Pancreas (tissue), 10 donors: ENCODE measurements at regions not wholly inside any gene's neighbourhood (a gene's known extent, or its start where the extent isn't known, plus 50 kb on each side); places are given as distances from the start of the nearest gene placed in this dataset.
"Not testable (repeated sequence)": the region's sequence is repeated elsewhere in the genome, so short reads cannot be mapped to it uniquely, and the experiment has no call there.

Source experiments
- ATAC-seq, 4 donors: fragments of 200-7000 bp; cut with Tn5 transposase; one replicate each; pipeline versions ENCODE4 v1.8.0 to v1.9.1; 2020; ENCODE audit warnings: mild to moderate bottlenecking in 4 of 4, moderate library complexity in 4 of 4
- DNase-seq, 6 donors: peaks; one replicate each; pipeline ENCODE4 v3.0.0-alpha.2; 2020
- FAIRE-seq: peaks from 2 replicates; lab custom pipeline; 2012; peaks lifted over from hg19 to GRCh38; lab: Jason Lieb, UNC
- H3K27ac ChIP-seq, 4 donors: fragments of 200-600 bp; sonication (generic); 1 replicate in 3 of 4; 2 replicates in 1 of 4; pipeline versions ENCODE4 v1.5.0 to v1.8.0; 2020
- H3K27me3 ChIP-seq, 4 donors: fragments of 200-600 bp; one replicate each; pipeline ENCODE4 v1.8.0; 2021
- H3K36me3 ChIP-seq, 3 donors: fragments of 200-600 bp; sonication (generic) in 1 of 3; one replicate each; pipeline versions ENCODE4 v1.5.0 to v1.8.0; 2020 to 2021
- H3K4me1 ChIP-seq, 3 donors: fragments of 200-600 bp; one replicate each; pipeline ENCODE4 v1.8.0; 2021
- H3K4me3 ChIP-seq, 4 donors: fragments of 200-600 bp; sonication (generic) in 2 of 4; one replicate each; pipeline versions ENCODE4 v1.5.0 to v1.8.0; 2020 to 2021
- H3K9me3 ChIP-seq, 4 donors: fragments of 200-600 bp; one replicate each; pipeline ENCODE4 v1.8.0; 2021
- CTCF ChIP-seq, 4 donors: fragments of 200-600 bp; sonication (generic) in 3 of 4; IDR thresholded peaks; one replicate each; pipeline versions ENCODE4 v1.5.0 to v1.8.0; 2021; ENCODE audit warnings: antibody characterized with exemption in 4 of 4
- WGBS, 2 donors: extraction: QIAGEN DNeasy Blood & Tissue Kit; methylation state at CpG; one replicate each; pipeline ENCODE4 v1.1.7; 2013; 5-methylcytosine and 5-hydroxymethylcytosine counted together
- intact Hi-C, 3 donors: fragments of 100-400 bp; cut with DNase I; formaldehyde crosslinking; loops; one replicate each; pipeline versions ENCODE4 v1.11.1 to v1.14.2; 2022
- donor health status: healthy with polysubstance abuse.
- donor health status: DM: no; HTN: no; CAD: no; lungs with moderate emphysema.
- donor health status: DM: no; HTN: no; CAD: no.
- donor health status: control.
- donor health status: control.
- donor health status: Bipolar disorder and iron deficiency.
- donor health status: DM: yes; HTN: yes; CAD: no.
- donor health status: DM: no; HTN: no; CAD: no.
- donor health status: DM: no; HTN: no; CAD: no.
- donor health status: DM: yes; HTN: yes; CAD: no.

- H3K36me3 ChIP-seq, result no peaks in the 10 kb centered on the region
- no peak overlapping the region for H3K27ac ChIP-seq
- intact Hi-C loops, result loop anchor here in 2 of 3 donors (5.0 to 10.0 kb wide), 2 partner anchors 195 to 207 kb away; no protein-coding TSS in a partner anchor
- H3K4me3 ChIP-seq, result no peak overlapping the region
- peak in 2 of 4 donors; percentile 20 to 29 for TF ChIP-seq CTCF (IDR thresholded peaks at IDR 0.05)
- DNase-seq, result peak in 1 of 6 donors; percentile 19
- H3K27me3 ChIP-seq, result no peaks in the 10 kb centered on the region
- FAIRE-seq, result no peak
- no peaks in the 10 kb centered on the region for H3K9me3 ChIP-seq
- H3K4me1 ChIP-seq, result no peaks in the 10 kb centered on the region
- peak in 3 of 4 donors; percentile 60 to 66 (median 61) for ATAC-seq
- 13 to 15% methylated on average over 3 of the region's 3 CpGs for WGBS, 2 donors
These were observed 53.1 kb upstream of the COBL start for GRCh38 chr7:51369746-51370145.

- H3K9me3 ChIP-seq, H3K4me3 ChIP-seq, ATAC-seq, H3K27me3 ChIP-seq, H3K4me1 ChIP-seq, DNase-seq, FAIRE-seq, H3K36me3 ChIP-seq, H3K27ac ChIP-seq: not testable (repeated sequence)
- 56 to 58% methylated on average over 3 of the region's 3 CpGs for WGBS, 2 donors
- intact Hi-C loops, result loop anchor here in 2 of 3 donors (5.0 to 10.0 kb wide), 2 partner anchors 194 to 207 kb away; no protein-coding TSS in a partner anchor
These were observed 52.6 kb upstream of the COBL start for GRCh38 chr7:51369228-51369627.

GRCh38 chr7:51368334-51368733 lies 51.7 kb upstream of the COBL start:
- DNase-seq (no peak), FAIRE-seq (no peak), ATAC-seq (no peak)
- intact Hi-C loops, result loop anchor here in 2 of 3 donors (5.0 to 10.0 kb wide), 2 partner anchors 194 to 206 kb away; no protein-coding TSS in a partner anchor
- Histone ChIP-seq H3K27ac (no peak overlapping the region), H3K4me3 (no peak overlapping the region), H3K4me1 (no peaks in the 10 kb centered on the region), H3K9me3 (no peaks in the 10 kb centered on the region), H3K36me3 (no peaks in the 10 kb centered on the region), H3K27me3 (no peaks in the 10 kb centered on the region)
- WGBS, 2 donors, result 73 to 81% methylated on average over 1 of the region's 1 CpG
- TF ChIP-seq CTCF (IDR thresholded peaks at IDR 0.05), result no peak

- ATAC-seq, result no peak
- Histone ChIP-seq H3K4me1 (no peaks in the 10 kb centered on the region), H3K4me3 (no peak overlapping the region), H3K9me3 (no peaks in the 10 kb centered on the region), H3K36me3 (no peaks in the 10 kb centered on the region), H3K27me3 (no peaks in the 10 kb centered on the region), H3K27ac (no peak overlapping the region)
- no peak for FAIRE-seq
- TF ChIP-seq CTCF (IDR thresholded peaks at IDR 0.05), result no peak
- WGBS, 2 donors, result 19 to 25% methylated on average over 3 of the region's 3 CpGs
- intact Hi-C loops, result loop anchor here in 2 of 3 donors (5.0 to 10.0 kb wide), 2 partner anchors 193 to 205 kb away; no protein-coding TSS in a partner anchor
- no peak for DNase-seq
These were observed 51.0 kb upstream of the COBL start for GRCh38 chr7:51367614-51367968.

GRCh38 chr7:51366930-51367613 lies 50.5 kb upstream of the COBL start:
- H3K27me3 ChIP-seq, result no peaks in the 10 kb centered on the region
- 22 to 23% methylated on average over 6 of the region's 6 CpGs for WGBS, 2 donors
- peak in 3 of 6 donors; percentile 44 to 66 (median 45) for DNase-seq
- H3K4me1 ChIP-seq, result no peaks in the 10 kb centered on the region
- H3K9me3 ChIP-seq, result no peaks in the 10 kb centered on the region
- FAIRE-seq, result no peak
- intact Hi-C loops, result loop anchor here in 2 of 3 donors (5.0 to 10.0 kb wide), 2 partner anchors 192 to 205 kb away; no protein-coding TSS in a partner anchor
- H3K36me3 ChIP-seq, result no peaks in the 10 kb centered on the region
- H3K4me3 ChIP-seq, result no peak overlapping the region
- no peak overlapping the region for H3K27ac ChIP-seq
- peak; percentile 91 to 99 (median 97) for ATAC-seq
- peak; percentile 49 to 74 (median 58) for TF ChIP-seq CTCF (IDR thresholded peaks at IDR 0.05)
